Keratinocyte (primary cell): ENCODE measurements at regions not wholly inside any gene's neighbourhood (a gene's known extent, or its start where the extent isn't known, plus 50 kb on each side); places are given as distances from the start of the nearest gene placed in this dataset.

ENCODE experiments used
- EZH2 ChIP-seq: IDR thresholded peaks from one replicate; pipeline ENCODE4 v1.6.1; 2012; ENCODE audit warnings: inconsistent platforms, mild to moderate bottlenecking, low read length, moderate library complexity
- TF ChIP-seq, protein P1 (sequence below), 3 experiments: IDR thresholded peaks in 1 of 3; conservative IDR thresholded peaks in 1 of 3; optimal IDR thresholded peaks in 1 of 3; 2 replicates in 2 of 3; 3 replicates in 1 of 3; pipeline versions ENCODE3 to v1.5.1; 2011; ENCODE audit warnings: low read length in 3 of 3, mild to moderate bottlenecking in 3 of 3, moderate library complexity in 2 of 3, control low read depth in 1 of 3, inconsistent platforms in 1 of 3; ENCODE audit not compliant: insufficient read depth in 2 of 3; ENCODE audit errors: extremely low read depth in 1 of 3

DNA sequence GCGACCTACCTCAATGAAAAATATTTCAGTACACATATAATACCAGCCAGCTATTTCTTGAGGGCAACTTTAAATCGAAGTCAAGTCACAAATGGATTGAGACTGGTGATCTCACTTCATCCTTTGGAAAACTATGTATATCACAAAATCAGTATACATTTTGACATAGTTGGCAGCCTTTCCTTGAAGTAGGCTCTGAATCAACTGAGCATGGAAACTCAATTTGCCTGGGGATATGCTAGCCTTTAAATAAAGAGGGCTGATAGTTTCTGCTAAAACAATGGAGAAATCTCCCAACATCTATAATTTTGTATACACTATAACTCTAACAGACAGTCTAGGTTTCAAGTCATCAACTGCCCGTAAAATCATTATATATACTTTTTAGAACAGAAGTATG lies 282.8 kb upstream of the TENM3 start:
- TF ChIP-seq, protein P1, sequence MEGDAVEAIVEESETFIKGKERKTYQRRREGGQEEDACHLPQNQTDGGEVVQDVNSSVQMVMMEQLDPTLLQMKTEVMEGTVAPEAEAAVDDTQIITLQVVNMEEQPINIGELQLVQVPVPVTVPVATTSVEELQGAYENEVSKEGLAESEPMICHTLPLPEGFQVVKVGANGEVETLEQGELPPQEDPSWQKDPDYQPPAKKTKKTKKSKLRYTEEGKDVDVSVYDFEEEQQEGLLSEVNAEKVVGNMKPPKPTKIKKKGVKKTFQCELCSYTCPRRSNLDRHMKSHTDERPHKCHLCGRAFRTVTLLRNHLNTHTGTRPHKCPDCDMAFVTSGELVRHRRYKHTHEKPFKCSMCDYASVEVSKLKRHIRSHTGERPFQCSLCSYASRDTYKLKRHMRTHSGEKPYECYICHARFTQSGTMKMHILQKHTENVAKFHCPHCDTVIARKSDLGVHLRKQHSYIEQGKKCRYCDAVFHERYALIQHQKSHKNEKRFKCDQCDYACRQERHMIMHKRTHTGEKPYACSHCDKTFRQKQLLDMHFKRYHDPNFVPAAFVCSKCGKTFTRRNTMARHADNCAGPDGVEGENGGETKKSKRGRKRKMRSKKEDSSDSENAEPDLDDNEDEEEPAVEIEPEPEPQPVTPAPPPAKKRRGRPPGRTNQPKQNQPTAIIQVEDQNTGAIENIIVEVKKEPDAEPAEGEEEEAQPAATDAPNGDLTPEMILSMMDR (optimal IDR thresholded peaks at IDR 0.05 in 1 of 3, IDR thresholded peaks at IDR 0.05 in 1 of 3, conservative IDR thresholded peaks at IDR 0.05 in 1 of 3; ENCODE audit: extremely low read depth in 1 of 3, insufficient read depth in 2 of 3, low read length in 3 of 3): no peak
- no peak for TF ChIP-seq EZH2
